DOHH2 (cell line): ENCODE measurements at regions not wholly inside any gene's neighbourhood (a gene's known extent, or its start where the extent isn't known, plus 50 kb on each side); places are given as distances from the start of the nearest gene placed in this dataset.

Source experiments
- CTCF ChIP-seq: fragments of 200-600 bp; sonication (generic); IDR thresholded peaks from one replicate; pipeline ENCODE4 v1.5.1; 2014; ENCODE audit warnings: antibody characterized with exemption, mild to moderate bottlenecking, low read depth, low read length; ENCODE audit not compliant: poor library complexity, severe bottlenecking
- EZH2phosphoT487 ChIP-seq: fragments of 200-600 bp; sonication (generic); IDR thresholded peaks from 2 replicates; pipeline ENCODE4 v1.6.1; 2017; ENCODE audit warnings: borderline replicate concordance, mild to moderate bottlenecking, antibody characterized with exemption, low read length, moderate library complexity, mixed read lengths

GRCh38 chr14:101177301-101177971, 273.9 kb upstream of the RTL1 start:
- TF ChIP-seq CTCF (no peak), EZH2phosphoT487 (no peak)
